H9 (cell line): ENCODE measurements at regions not wholly inside any gene's neighbourhood (a gene's known extent, or its start where the extent isn't known, plus 50 kb on each side); places are given as distances from the start of the nearest gene placed in this dataset.

Source experiments
- DNase-seq: peaks from one replicate; pipeline ENCODE4 v3.0.0-alpha.2; 2017
- H2AFZ ChIP-seq: one replicate; pipeline ENCODE4 v1.6.1; 2013; ENCODE audit warnings: mild to moderate bottlenecking, low read length, control low read depth, moderate library complexity
- H2AK5ac ChIP-seq: 2 replicates; pipeline ENCODE4 v1.6.1; 2013; ENCODE audit warnings: low read length, control low read depth, mixed read lengths; ENCODE audit not compliant: insufficient read length
- H2BK120ac ChIP-seq: one replicate; pipeline ENCODE4 v1.6.1; 2013; ENCODE audit warnings: low read depth, mild to moderate bottlenecking, low read length, control low read depth, inconsistent platforms; ENCODE audit not compliant: poor library complexity, severe bottlenecking
- H2BK12ac ChIP-seq: 2 replicates; pipeline ENCODE4 v1.6.1; 2013; ENCODE audit warnings: low read length, control low read depth, mixed read lengths, low read depth; ENCODE audit not compliant: insufficient read length
- H2BK15ac ChIP-seq: 2 replicates; pipeline ENCODE4 v1.6.1; 2013; ENCODE audit warnings: low read depth, low read length, control low read depth
- H2BK20ac ChIP-seq: one replicate; pipeline ENCODE4 v1.6.1; 2013; ENCODE audit warnings: low read depth, mild to moderate bottlenecking, low read length, control low read depth, inconsistent platforms; ENCODE audit not compliant: poor library complexity, severe bottlenecking
- H2BK5ac ChIP-seq: 2 replicates; pipeline ENCODE4 v1.6.1; 2013; ENCODE audit warnings: low read length, control low read depth, mixed read lengths; ENCODE audit not compliant: insufficient read length
- H3K14ac ChIP-seq: 2 replicates; pipeline ENCODE4 v1.6.1; 2013; ENCODE audit warnings: low read length, control low read depth; ENCODE audit not compliant: insufficient read depth
- H3K18ac ChIP-seq: 2 replicates; pipeline ENCODE4 v1.6.1; 2013; ENCODE audit warnings: low read depth, mild to moderate bottlenecking, mixed read lengths, low read length, control low read depth; ENCODE audit not compliant: insufficient read length
- H3K23ac ChIP-seq: 2 replicates; pipeline ENCODE4 v1.6.1; 2013; ENCODE audit warnings: low read length, control low read depth, mixed read lengths, low read depth; ENCODE audit not compliant: insufficient read length
- H3K23me2 ChIP-seq: 2 replicates; pipeline ENCODE4 v1.6.1; 2013; ENCODE audit warnings: low read depth, mild to moderate bottlenecking, mixed read lengths, low read length, control low read depth; ENCODE audit not compliant: insufficient read length, poor library complexity, severe bottlenecking
- H3K27ac ChIP-seq: 2 replicates; pipeline ENCODE4 v1.5.1; 2013; ENCODE audit warnings: low read length, control low read depth, mixed read lengths, low read depth; ENCODE audit not compliant: insufficient read length
- H3K27me3 ChIP-seq: 2 replicates; pipeline ENCODE4 v1.6.1; 2013; ENCODE audit warnings: low read length, control low read depth, inconsistent platforms; ENCODE audit not compliant: insufficient read depth
- H3K4ac ChIP-seq: 2 replicates; pipeline ENCODE4 v1.6.1; 2013; ENCODE audit warnings: low read depth, mild to moderate bottlenecking, control low read depth, inconsistent platforms, low read length, moderate library complexity
- H3K4me1 ChIP-seq: 2 replicates; pipeline ENCODE4 v1.6.1; 2013; ENCODE audit warnings: low read length, control low read depth, inconsistent platforms; ENCODE audit not compliant: insufficient read depth
- H3K4me2 ChIP-seq: 2 replicates; pipeline ENCODE4 v1.6.1; 2013; ENCODE audit warnings: low read length, control low read depth, mixed read lengths; ENCODE audit not compliant: insufficient read length, insufficient read depth
- H3K56ac ChIP-seq: 2 replicates; pipeline ENCODE4 v1.6.1; 2013; ENCODE audit warnings: low read depth, mild to moderate bottlenecking, mixed read lengths, low read length, control low read depth; ENCODE audit not compliant: insufficient read length
- H3K79me1 ChIP-seq: 2 replicates; pipeline ENCODE4 v1.6.1; 2013; ENCODE audit warnings: low read depth, mild to moderate bottlenecking, moderate library complexity, low read length, control low read depth, inconsistent platforms; ENCODE audit not compliant: insufficient read depth, poor library complexity, severe bottlenecking
- H3K79me2 ChIP-seq: 2 replicates; pipeline ENCODE4 v1.6.1; 2013; ENCODE audit warnings: low read length, control low read depth, inconsistent platforms; ENCODE audit not compliant: insufficient read depth
- H3K9ac ChIP-seq: 2 replicates; pipeline ENCODE4 v1.6.1; 2013; ENCODE audit warnings: low read length, control low read depth, mixed read lengths; ENCODE audit not compliant: insufficient read length; ENCODE audit errors: extremely low read depth
- H3K9me3 ChIP-seq: one replicate; pipeline ENCODE4 v1.6.1; 2013; ENCODE audit warnings: low read depth, low read length, inconsistent platforms; ENCODE audit not compliant: control insufficient read depth
- H3T11ph ChIP-seq: one replicate; pipeline ENCODE4 v1.6.1; 2013; ENCODE audit warnings: mild to moderate bottlenecking, low read length, control low read depth, inconsistent platforms
- H4K20me1 ChIP-seq: one replicate; pipeline ENCODE4 v1.6.1; 2013; ENCODE audit not compliant: control insufficient read depth, insufficient read length, insufficient read depth
- H4K5ac ChIP-seq: 2 replicates; pipeline ENCODE4 v1.6.1; 2013; ENCODE audit warnings: low read depth, mild to moderate bottlenecking, mixed read lengths, low read length, control low read depth; ENCODE audit not compliant: insufficient read length
- H4K8ac ChIP-seq: replicated peaks from 2 replicates; pipeline ENCODE4 v1.6.1; 2013; ENCODE audit warnings: low read length, control low read depth, mixed read lengths, low read depth; ENCODE audit not compliant: insufficient read length
- H4K91ac ChIP-seq: 2 replicates; pipeline ENCODE4 v1.6.1; 2013; ENCODE audit warnings: low read depth, mild to moderate bottlenecking, moderate library complexity, mixed read lengths, low read length, control low read depth; ENCODE audit not compliant: insufficient read length
- H3K27ac Mint-ChIP-seq, 3 experiments: 2 replicates in 2 of 3; 3 replicates in 1 of 3; pipeline ENCODE4 v1.8.0; 2020 to 2021; ENCODE audit warnings: mixed read lengths in 3 of 3, mild to moderate bottlenecking in 1 of 3, moderate library complexity in 1 of 3
- H3K27me3 Mint-ChIP-seq: 2 replicates; pipeline ENCODE4 v1.8.0; 2021; ENCODE audit warnings: low read depth, mild to moderate bottlenecking, moderate library complexity, mixed read lengths
- H3K36me3 Mint-ChIP-seq, 3 experiments: 2 replicates in 2 of 3; 3 replicates in 1 of 3; pipeline ENCODE4 v1.8.0; 2020 to 2021; ENCODE audit warnings: low read depth in 3 of 3, mixed read lengths in 3 of 3; ENCODE audit not compliant: insufficient read depth in 1 of 3
- H3K4me1 Mint-ChIP-seq, 2 experiments: 2 replicates each; pipeline ENCODE4 v1.8.0; 2020; ENCODE audit warnings: mixed read lengths in 2 of 2
- H3K4me3 Mint-ChIP-seq, 2 experiments: 2 replicates in 1 of 2; 3 replicates in 1 of 2; pipeline ENCODE4 v1.8.0; 2020 to 2021; ENCODE audit warnings: mild to moderate bottlenecking in 2 of 2, mixed read lengths in 2 of 2, moderate library complexity in 1 of 2
- H3K9me3 Mint-ChIP-seq, 2 experiments: 2 replicates in 1 of 2; 3 replicates in 1 of 2; pipeline ENCODE4 v1.8.0; 2020; ENCODE audit warnings: mild to moderate bottlenecking in 2 of 2, mixed read lengths in 2 of 2, moderate library complexity in 1 of 2
- CTCF ChIP-seq: fragments of 200-600 bp; sonication (generic); conservative IDR thresholded peaks from 3 replicates; pipeline ENCODE4 v1.8.0; 2021; ENCODE audit warnings: antibody characterized with exemption, mild to moderate bottlenecking
- WGBS: extraction: QIAGEN DNeasy Blood & Tissue Kit; methylation state at CpG from one replicate; pipeline ENCODE4 v1.1.7; 2013; ENCODE audit warnings: missing lambda C conversion rate, low lambda C conversion rate, mixed read lengths; ENCODE audit not compliant: insufficient read length; ENCODE audit errors: extremely low coverage; 5-methylcytosine and 5-hydroxymethylcytosine counted together

DNA sequence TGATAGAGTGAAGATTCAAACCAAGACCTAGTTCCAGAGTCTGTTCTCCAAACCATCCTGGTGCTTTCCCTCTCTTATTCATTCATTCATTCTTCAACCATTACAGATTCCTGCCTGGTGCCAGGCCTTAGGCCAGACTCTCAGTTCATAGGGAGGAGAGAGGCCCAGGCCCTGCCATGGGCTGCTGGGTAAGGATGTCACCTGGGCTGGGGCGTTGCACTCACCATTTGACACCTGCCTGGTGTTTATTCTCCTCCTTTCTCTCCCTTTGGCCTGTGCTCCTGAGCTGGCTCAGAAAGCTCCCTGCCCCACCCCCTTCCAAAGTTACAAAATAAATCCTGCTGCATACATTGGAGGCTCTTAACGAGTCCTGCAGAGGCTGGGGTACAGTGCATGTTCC is 549.8 kb downstream of the MATN1 start:
- Histone ChIP-seq H2BK12ac (no peak overlapping the region), H3K14ac (no peak overlapping the region), H3K4me1 (no peaks in the 10 kb centered on the region), H3T11ph (no peak overlapping the region), H4K91ac (no peak overlapping the region), H3K56ac (no peak overlapping the region), H3K4ac (no peak overlapping the region), H3K23ac (no peak overlapping the region), H3K18ac (no peak overlapping the region), H3K9ac (no peak overlapping the region), H3K23me2 (no peaks in the 10 kb centered on the region), H4K5ac (no peak overlapping the region), H2AK5ac (no peak overlapping the region), H2BK5ac (no peak overlapping the region), H3K79me2 (no peaks in the 10 kb centered on the region), H4K20me1 (no peaks in the 10 kb centered on the region), H3K27ac (no peak overlapping the region), H2BK20ac (no peak overlapping the region), H3K9me3 (no peaks in the 10 kb centered on the region), H2BK120ac (no peak overlapping the region), H2BK15ac (no peak overlapping the region), H4K8ac (no peak overlapping the region), H2AFZ (no peak overlapping the region), H3K27me3 (no peaks in the 10 kb centered on the region), H3K4me2 (no peak overlapping the region), H3K79me1 (no peaks in the 10 kb centered on the region)
- no peak for DNase-seq
- WGBS, result no CpG with 5 or more reads among the region's 2 CpGs
- no peak overlapping the region for H3K4me3 Mint-ChIP-seq
- peaks cover 0 to 2% of the 10 kb centered on the region in 2 experiments; a peak in 2 of 5 replicates for H3K9me3 Mint-ChIP-seq
- no peak for TF ChIP-seq CTCF
- H3K4me1 Mint-ChIP-seq, result peaks cover 3 to 14% of the 10 kb centered on the region in 2 experiments
- H3K27ac Mint-ChIP-seq, result no peak overlapping the region
- H3K36me3 Mint-ChIP-seq, result no peaks in the 10 kb centered on the region
- no peaks in the 10 kb centered on the region for H3K27me3 Mint-ChIP-seq
